ENCODE measurements at regions not wholly inside any gene's neighbourhood (a gene's known extent, or its start where the extent isn't known, plus 50 kb on each side); places are given as distances from the start of the nearest gene placed in this dataset.
"Not testable (repeated sequence)": the region's sequence is repeated elsewhere in the genome, so short reads cannot be mapped to it uniquely, and the experiment has no call there.

DNA sequence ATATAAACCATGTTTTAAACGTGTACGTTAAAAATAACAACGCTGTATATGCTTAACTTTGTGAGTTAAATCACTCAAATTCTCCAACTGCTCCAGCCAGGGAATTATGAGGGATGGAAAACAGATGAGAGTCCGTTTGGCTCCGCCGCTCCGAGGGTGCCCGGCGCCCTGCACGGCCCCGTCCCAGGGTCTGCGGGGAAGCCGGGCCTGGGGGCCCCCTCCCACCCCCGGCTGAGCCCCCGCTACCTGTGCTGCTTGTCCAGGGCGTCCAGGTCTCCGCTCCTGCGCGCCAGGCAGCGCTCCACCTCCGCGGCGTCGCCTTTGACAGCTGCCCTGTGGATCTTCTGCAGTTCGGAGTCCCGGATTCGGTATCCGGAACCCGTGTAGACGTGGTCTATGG is 415.5 kb downstream of the FOXD4L4 start:
- DNase-seq, result not testable (repeated sequence)

DNA sequence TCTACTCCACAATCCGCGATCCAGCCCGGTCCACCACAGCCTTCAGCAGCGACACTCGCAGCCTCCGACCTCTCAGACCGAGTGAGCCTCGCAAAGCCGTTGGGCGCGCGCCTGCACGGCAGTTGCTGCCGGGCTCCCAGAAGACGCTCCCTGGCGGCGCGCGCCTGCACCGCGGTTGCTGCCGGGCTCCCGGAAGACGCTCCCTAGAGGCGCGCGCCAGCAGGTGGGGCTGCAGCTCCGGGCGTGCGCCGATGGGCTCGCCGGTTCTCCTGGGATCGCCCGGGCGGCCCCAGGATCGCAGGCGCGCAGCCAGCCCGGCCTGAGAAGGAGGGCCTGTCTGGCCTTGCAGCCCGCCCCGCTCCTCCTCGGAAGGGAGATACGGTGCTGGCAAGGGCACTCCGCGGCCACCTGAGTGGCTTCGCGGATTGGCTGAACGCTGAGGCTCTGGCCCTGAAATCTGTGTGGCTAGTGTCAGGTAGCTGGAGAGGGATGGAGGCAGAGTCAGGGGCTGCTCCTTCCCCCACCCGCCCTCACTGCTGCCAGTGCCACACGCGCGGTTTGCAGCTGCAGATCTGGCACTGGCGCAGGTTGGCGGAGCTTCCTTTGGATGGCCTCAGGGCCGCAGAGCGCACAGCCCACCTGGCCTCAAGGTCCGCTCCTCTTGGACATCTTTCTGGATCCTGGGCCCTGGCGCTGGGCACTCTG is 416.2 kb downstream of the FOXD4L4 start:
- DNase-seq, result peak; percentile 51

DNA sequence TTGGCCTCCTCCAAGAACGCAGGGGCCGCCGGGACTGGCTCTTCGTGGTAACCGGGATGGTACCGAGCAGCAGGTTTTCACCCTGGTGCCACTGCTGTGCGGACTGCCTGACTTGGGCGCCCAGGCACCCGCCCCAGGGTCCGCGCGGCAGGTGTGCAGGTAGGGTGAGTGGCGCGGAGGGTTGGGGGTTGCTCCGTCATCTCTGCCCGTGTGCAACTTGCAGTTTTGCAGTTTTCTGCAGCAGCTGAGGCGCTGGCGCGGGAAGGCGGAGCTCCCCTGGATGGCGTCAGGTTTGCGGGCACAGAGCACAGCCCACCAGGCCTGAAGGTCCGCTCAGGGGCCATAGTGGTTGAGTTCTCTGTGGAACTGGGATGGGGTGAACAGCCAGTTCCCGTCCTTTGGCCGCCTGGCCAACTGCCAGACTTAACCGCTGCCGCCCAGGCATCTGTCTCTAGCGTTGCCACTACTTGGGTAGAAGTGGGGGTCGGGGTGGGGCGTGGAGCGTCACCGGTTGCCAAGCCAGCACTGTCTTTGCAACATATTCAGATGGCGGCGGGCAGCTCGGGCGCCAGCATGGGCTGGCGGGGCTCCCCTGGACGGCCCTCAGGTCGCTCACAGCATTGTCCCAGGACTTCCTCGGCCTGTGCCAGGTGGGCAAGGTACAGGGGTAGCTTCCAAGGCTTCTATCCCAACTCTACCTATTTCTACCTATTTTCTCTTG is 417.2 kb downstream of the FOXD4L4 start:
- not testable (repeated sequence) for DNase-seq

DNA sequence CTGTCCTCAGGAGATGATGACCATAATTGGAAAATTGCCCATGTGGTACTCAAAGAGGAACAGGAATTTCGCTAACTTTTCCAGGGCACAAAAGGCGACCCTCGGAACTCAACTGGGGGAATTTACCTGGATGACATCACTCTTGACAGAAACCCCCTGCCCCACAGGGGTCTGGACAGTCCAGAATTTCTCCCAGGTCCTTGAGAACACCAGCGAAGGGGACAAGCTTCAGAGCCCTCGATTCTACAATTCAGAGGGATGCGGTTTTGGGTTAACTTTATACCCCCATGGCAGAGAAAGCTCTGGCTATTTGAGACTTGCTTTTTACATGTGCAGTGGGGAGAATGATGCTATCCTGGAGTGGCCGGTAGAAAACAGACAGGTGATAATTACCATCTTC is 445.4 kb downstream of the FOXD4L4 start:
- not testable (repeated sequence) for DNase-seq

DNA sequence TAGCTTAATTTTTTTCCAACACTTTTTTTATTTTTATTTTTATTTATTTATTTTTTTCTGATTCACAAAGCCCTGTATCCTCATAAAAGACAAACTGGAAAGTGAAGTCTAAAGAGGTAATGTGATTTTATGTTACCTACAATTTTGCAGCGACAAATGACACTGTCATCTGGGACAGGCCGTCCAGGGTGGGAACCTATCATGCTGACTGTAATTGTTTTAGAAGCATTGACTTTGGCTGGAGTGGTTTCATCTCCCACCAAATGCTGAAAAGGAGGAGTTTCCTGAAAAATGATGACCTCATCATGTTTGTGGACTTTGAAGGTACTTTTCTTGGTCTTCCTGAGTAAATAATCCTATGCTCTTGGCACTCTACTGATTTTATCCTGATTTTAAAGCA is 446.7 kb downstream of the FOXD4L4 start:
- not testable (repeated sequence) for DNase-seq

DNA sequence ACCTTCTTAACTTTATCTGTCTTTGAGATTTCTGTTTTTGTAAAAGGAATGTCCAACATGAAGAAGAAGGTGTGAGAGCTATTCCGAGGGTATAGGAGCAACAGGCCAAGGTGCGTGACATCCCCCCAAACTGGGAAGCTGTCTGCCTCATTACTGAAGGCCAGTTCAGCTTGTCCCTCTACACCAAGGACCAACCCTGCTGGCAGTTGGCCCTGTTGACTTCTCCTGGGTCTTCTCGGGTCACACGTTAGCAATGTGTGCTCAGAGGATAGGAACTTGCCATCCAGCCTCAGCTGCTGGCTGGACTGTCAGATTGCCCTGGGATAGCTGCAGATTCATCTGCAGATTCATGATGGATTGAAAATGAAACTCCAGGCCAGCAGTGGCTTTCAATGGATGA is 460.3 kb downstream of the FOXD4L4 start:
- DNase-seq, result not testable (repeated sequence)

DNA sequence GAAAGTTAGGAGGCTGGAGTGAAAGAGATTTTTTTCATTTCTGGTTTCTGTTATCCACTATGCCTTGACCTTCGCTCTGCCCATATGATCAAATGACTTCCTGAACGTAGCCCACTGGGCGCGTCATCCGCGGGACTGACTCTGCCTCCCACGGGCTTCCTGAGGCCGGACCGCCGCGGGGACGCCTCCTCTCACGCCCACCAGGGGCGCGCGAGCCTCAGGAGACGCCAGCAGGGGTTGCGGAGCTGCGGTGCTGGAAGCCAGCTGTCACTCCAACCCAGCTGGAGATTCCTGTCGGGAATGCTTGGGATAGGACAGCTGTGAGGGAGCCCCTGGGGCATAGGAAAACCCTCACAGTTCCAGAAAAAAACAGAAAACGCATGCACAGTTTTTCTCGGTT is 461.5 kb downstream of the FOXD4L4 start:
- not testable (repeated sequence) for DNase-seq

DNA sequence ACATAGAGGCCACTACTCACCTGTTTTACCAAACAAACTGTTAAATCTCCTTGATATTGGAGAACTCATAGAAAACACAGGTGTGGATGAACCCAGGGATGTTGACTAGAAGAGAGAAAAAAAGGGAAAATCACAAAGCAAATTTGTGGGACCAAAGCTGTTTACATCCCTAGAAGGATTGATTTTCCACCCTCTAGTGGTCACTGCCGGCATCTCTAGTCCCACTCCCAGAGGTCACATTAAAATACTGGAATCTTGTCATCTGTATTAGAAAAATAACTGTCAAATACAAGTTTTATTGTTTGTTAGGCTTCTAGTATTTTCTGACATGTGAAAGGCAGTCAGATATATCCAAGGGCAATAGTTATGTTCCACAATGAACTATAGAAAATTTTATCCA is 469.7 kb downstream of the FOXD4L4 start:
- DNase-seq, result not testable (repeated sequence)

DNA sequence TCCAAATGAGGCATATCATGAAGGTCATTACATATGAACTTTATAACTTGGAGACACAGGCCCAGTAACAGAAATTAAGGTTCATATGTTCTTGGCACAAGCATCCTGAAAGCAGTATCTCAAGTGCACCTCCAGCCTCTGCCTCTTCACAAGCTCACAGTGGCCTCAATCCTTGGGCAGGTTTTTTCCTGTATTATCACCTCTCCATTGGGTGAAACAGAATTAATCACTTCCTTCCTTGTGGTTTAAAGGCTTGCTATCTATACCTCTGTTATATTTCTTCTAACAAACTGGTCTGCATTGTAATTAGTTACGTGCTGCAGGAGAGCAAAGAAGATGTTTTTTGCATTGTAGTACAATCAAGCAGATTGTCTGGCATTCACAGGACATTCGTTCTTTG is 471.0 kb downstream of the FOXD4L4 start:
- not testable (repeated sequence) for DNase-seq

DNA sequence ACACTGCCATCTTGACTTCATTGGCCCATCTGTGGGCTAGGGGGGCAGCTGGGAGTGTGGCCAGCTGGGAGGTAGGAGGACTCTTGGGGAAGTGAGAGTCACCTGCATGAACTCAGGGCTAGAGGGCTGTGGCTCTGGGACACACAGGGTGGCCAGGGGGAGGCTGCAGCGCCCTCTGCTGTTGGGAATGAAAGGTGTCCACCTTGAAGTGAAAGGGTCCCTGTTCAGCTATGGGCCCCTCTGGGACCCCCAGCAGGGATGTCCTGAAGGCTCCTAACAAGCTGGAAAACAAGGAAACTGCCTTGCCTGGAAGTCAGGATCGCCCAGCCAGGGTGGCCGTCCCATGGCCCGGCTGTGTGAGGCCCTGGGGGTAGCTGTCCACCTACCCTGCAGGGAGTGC is 507.8 kb downstream of the FOXD4L4 start:
- DNase-seq, result not testable (repeated sequence)

DNA sequence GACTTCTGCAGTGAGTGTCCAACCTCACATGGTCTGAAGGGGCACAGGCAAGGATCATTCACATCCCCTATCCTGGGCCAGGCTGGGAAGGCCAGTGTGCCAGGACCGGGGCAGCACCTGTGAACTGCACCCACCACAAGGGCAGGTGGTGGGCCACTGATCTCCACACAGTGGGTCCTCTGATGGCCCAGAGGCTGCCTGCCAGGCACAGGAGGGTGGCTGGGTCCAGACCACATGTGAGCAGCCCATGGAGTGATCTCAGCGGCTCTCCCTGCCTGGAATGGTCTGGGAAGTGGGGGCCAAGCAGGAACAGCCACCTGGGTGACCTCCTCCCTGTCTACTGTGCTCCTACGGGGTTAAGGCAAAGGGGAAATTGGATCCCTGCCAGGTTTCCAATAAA is 508.5 kb downstream of the FOXD4L4 start:
- not testable (repeated sequence) for DNase-seq

DNA sequence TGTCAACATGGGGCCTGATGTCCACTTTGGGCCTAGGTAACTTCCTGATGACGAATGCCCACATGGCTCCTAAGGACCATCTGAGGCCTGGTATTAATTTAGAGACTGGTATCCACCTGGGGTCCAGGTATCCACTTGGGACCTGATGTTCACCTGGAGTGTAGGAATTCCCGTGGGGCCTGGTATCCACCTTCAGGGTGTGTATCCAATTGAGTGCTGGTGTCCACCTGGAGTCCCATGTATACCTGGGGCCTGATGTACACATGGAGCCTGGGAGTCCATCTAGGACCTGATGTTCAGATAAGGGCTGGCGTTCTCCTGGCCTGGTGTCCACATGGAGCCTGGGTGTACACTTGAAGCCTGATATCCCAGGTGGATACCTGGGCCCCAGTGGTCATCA is 520.6 kb downstream of the FOXD4L4 start:
- not testable (repeated sequence) for DNase-seq

DNA sequence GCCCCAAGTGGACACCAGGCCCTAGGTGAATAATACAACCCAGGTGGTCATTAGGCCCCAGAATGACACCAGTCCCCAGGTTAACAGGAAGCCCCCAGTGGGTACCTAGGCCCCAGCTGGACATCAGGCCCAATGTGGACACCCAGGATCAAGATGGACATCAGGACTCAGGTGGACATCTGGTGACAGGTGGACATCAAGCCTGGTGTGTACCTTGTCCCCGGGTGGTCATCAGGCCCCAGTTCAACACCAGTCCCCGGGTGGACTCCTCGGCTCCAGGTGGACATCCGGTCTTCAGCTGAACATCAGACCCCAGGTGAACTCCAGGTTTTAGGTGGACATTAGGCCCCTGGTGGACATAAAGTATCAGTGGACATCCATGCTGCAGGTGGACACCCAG is 524.6 kb downstream of the FOXD4L4 start:
- DNase-seq, result not testable (repeated sequence)

DNA sequence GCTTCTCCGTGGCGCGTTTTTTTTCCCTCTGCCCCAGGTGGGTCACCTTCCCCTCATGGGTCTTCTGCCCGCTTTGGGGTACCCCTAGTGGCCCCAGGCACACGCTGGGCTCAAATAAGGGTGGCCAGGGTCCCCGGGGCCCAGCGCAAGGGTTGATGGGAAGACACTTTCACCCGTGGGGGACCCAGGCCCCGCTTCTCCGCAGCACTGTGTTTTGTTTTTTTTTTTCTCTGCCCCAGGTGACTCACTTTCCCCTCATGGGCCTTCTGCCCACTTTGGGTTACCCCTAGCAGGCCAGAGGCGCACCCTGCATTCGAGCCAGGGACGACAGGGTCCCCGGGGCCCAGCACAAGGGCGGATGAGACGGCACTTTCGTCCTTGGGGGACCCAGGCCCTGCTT is 526.7 kb downstream of the FOXD4L4 start:
- not testable (repeated sequence) for DNase-seq

DNA sequence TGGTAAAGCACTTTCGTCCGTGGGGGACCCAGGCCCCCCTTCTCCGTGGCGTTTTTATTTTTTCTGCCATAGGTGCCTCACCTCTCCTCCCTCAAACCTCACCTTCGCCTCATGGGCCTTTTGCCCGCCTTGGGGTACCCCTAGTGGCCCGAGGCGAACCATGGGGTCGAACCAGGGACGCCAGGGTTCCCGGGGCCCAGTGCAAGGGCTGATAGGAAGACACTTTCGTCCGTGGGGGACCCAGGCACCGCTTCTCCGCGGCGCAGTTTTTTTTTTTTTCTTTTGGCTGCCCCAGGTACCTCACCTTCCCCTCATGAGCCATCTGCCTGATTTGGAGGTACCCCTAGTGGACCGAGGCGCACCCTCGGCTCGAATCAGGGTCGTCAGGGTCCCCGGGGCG is 527.8 kb downstream of the FOXD4L4 start:
- DNase-seq, result not testable (repeated sequence)

DNA sequence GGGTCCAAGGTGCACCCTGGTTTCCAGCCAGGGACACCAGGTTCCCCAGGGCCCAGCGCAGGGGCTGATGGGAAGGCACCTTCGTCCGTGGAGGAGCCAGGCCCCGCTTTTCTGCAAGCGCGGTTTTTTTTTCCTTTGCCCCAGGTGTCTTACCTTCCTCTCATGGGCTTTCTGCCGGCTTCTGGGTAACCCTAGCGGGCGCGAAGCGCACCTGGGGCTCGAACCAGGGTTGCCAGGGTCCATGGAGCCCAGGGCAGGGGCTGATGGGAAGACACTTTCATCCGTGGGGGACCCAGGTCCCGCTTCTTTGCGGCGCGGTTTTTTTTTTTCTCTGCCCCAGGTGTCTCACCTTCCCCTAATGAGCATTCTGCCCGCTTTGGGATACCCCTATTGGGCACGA is 529.3 kb downstream of the FOXD4L4 start:
- not testable (repeated sequence) for DNase-seq

DNA sequence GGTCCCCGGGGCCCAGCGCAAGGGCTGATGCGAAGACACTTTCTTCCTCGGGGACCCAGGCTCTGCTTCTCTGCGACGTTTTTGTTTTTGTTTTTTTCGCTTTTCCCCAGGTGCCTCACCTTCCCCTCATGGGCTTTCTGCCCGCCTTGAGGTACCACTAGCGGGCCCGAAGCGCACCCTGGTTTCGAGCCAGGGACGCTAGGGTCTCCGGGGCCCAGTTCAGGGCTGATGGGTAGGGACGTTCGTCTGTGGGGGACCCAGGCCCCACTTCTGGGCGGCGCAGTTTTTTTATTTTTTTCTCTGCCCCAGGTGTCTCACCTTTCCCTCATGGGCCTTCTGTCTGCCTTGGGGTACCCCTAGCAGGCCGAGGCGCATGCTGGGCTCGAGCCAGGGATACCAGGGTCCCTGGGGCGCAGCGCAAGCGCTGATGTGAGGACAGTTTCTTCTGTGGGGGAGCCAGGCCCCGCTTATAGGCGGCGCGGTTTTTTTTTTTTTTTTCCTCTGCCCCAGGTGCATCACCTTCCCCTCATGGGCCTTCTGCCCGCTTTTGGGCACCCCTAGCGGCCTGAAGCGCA is 530.0 kb downstream of the FOXD4L4 start:
- not testable (repeated sequence) for DNase-seq

DNA sequence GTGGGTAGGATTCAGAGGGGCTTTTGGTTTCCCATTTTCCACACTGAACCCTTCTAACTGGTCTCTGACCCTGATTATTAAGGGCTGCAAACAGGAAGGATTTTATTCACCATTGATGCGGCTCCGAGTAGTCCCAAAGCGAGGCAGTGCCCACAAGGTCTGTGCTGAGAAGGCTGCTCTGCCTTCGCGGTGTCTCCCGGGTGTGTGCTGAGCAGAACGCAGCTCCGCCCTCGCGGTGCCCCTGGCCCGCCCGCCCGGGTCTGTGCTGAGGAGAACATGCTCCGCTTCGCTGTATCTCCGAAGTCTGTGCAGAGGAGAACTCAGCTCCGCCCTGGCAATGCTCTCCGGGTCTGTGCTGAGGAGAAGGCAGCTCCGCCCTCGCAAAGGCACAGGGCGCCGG is 530.7 kb downstream of the FOXD4L4 start:
- DNase-seq, result peak; percentile 1

DNA sequence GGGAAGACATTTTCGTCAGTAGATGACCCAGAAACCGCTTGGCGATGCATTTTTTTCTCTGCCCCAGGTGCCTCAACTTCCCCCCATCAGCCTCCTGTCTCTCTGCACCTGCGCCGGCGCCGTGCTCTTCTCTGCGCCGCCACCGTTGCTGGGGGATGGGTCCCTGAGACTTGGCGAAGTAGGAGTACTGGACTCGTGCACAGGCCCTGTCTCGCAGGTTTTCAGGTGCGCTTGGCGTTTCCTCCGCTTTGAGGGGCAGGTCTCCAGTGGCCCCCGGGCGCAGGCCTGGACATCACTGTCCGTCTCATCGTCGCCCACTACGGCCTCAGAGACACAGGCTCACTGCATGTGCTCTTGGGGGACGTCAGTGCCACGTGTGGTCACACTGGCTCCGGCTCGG is 532.1 kb downstream of the FOXD4L4 start:
- not testable (repeated sequence) for DNase-seq

DNA sequence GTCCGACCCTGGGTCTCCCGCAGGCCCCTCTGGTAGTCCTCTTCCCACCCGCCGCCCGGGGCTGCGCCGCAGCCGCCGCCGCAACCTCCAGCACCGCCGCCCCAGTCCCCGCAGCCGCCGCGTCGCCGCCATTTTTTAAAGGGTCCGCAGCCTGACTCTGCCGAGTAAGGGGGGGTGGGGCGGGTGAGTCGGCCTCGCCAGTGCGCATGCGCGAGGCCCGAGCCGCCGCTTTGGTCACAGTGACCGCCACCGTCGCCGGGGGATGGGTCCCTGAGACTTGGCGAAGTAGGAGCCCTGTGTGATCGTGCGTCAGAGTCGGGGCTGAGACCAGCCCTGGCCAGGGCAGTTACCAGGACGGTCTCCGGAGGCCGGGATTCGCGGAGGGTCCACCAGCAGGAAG is 532.8 kb downstream of the FOXD4L4 start:
- not testable (repeated sequence) for DNase-seq

DNA sequence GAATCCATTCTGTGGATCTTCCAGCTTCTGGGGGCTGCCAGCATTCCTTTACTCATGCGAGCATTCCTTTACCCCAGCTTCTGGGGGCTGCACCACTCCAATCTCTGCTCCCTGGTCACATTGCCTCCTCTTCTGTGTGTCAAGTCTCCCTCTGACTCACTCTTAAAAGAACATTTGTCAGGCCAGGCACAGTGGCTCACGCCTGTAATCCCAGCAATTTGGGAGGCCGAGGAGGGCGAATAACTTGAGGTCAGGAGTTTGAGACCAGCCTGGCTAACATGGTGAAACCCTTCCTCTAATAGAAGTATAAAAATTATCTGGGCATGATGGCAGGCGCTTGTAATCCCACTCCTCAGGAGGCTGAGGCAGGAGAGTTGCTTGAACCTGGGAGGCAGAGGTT is 541.9 kb downstream of the FOXD4L4 start:
- DNase-seq, result not testable (repeated sequence)
